ENCODE measurements at regions not wholly inside any gene's neighbourhood (a gene's known extent, or its start where the extent isn't known, plus 50 kb on each side); places are given as distances from the start of the nearest gene placed in this dataset.

DNA sequence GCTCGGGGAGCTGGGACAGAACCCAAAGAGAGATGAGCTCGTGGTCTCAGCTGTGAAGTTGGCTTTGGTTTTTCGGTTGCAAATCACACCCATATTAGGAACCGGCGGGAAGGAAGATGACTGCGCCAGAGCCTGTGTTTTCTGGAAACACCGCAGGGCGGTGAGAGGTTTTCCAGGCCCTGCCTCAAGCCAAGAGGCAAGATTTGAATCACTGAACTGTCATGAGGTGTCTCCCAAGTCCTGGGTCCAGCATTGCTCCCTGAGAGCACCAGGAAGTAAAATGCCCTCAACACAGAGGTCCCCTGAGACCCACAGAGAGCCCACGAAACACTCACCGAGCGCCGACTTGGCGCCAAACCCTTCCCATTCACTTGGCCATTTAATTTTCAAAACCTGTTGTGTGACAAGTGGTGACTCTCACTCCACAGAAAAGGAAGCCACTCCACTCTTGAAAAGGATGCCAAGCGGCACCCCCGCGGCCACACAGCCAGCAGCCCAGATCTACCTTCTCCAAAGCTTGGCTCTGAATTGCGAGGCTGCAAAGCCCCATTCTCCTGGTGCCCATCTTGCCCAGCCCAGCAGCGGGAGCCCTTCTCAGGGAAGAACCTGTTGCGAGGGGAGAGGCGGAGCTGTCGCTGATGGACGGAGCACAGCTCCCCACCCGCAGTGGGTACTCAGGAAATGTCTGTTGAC, 99.0 kb upstream of the RUNX3 start:
- H4K8ac ChIP-seq (replicated peaks; ENCODE audit: insufficient read length, low read depth, low read length): no peak overlapping the region
- Mint-ChIP-seq H3K4me1 (peaks cover 17 to 18% of the 10 kb centered on the region in 2 experiments), H3K27ac (peak overlapping the region in 1 of 3 experiments; percentile 78; a peak in 2 of 7 replicates), H3K36me3 (ENCODE audit: insufficient read depth in 1 of 3, low read depth in 3 of 3) (no peaks in the 10 kb centered on the region), H3K9me3 (peaks cover 0 to 3% of the 10 kb centered on the region in 2 experiments; a peak in 1 of 5 replicates), H3K27me3 (ENCODE audit: low read depth) (peaks cover 5% of the 10 kb centered on the region), H3K4me3 (peak overlapping the region in 1 of 2 experiments; percentile 31; a peak in 1 of 5 replicates)
- H3K14ac ChIP-seq (ENCODE audit: insufficient read depth, low read length): no peak overlapping the region
- H2BK15ac ChIP-seq (ENCODE audit: low read depth, low read length): no peak overlapping the region
- H3K56ac ChIP-seq (ENCODE audit: insufficient read length, low read depth, low read length): no peak overlapping the region
- no peak overlapping the region for H2BK20ac ChIP-seq (ENCODE audit: low read depth, low read length, poor library complexity, severe bottlenecking)
- no peak overlapping the region for H2BK120ac ChIP-seq (ENCODE audit: low read depth, low read length, poor library complexity, severe bottlenecking)
- H2BK12ac ChIP-seq (ENCODE audit: insufficient read length, low read depth, low read length): no peak overlapping the region
- no peak overlapping the region for H3K9ac ChIP-seq (ENCODE audit: extremely low read depth, insufficient read length, low read length)
- H2AFZ ChIP-seq (ENCODE audit: low read length): no peak overlapping the region
- no CpG with 5 or more reads among the region's 23 CpGs for WGBS (ENCODE audit: extremely low coverage, insufficient read length, low lambda C conversion rate)
- no peak overlapping the region for H4K91ac ChIP-seq (ENCODE audit: insufficient read length, low read depth, low read length)
- TF ChIP-seq, protein P1, sequence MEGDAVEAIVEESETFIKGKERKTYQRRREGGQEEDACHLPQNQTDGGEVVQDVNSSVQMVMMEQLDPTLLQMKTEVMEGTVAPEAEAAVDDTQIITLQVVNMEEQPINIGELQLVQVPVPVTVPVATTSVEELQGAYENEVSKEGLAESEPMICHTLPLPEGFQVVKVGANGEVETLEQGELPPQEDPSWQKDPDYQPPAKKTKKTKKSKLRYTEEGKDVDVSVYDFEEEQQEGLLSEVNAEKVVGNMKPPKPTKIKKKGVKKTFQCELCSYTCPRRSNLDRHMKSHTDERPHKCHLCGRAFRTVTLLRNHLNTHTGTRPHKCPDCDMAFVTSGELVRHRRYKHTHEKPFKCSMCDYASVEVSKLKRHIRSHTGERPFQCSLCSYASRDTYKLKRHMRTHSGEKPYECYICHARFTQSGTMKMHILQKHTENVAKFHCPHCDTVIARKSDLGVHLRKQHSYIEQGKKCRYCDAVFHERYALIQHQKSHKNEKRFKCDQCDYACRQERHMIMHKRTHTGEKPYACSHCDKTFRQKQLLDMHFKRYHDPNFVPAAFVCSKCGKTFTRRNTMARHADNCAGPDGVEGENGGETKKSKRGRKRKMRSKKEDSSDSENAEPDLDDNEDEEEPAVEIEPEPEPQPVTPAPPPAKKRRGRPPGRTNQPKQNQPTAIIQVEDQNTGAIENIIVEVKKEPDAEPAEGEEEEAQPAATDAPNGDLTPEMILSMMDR (conservative IDR thresholded peaks at IDR 0.05): no peak
- H3T11ph ChIP-seq (ENCODE audit: low read length): no peak overlapping the region
- H3K27ac ChIP-seq (ENCODE audit: insufficient read length, low read depth, low read length): no peak overlapping the region
- peaks cover 3% of the 10 kb centered on the region; the same call in 1 of the 2 replicates for H3K4me1 ChIP-seq (ENCODE audit: insufficient read depth, low read length)
- no peaks in the 10 kb centered on the region for H3K79me2 ChIP-seq (ENCODE audit: insufficient read depth, low read length)
- H3K23ac ChIP-seq (ENCODE audit: insufficient read length, low read depth, low read length): no peak overlapping the region
- H3K23me2 ChIP-seq (ENCODE audit: insufficient read length, low read depth, low read length, poor library complexity, severe bottlenecking): no peaks in the 10 kb centered on the region
- no peak for DNase-seq
- H3K4me2 ChIP-seq (ENCODE audit: insufficient read depth, insufficient read length, low read length): no peak overlapping the region
- H3K4ac ChIP-seq (ENCODE audit: low read depth, low read length): no peak overlapping the region
- no peak overlapping the region for H4K5ac ChIP-seq (ENCODE audit: insufficient read length, low read depth, low read length)
- no peak overlapping the region for H3K18ac ChIP-seq (ENCODE audit: insufficient read length, low read depth, low read length)
- H3K79me1 ChIP-seq (ENCODE audit: insufficient read depth, low read depth, low read length, poor library complexity, severe bottlenecking): no peaks in the 10 kb centered on the region
- no peaks in the 10 kb centered on the region for H3K9me3 ChIP-seq (ENCODE audit: control insufficient read depth, low read depth, low read length)
- no peak overlapping the region for H2BK5ac ChIP-seq (ENCODE audit: insufficient read length, low read length)
- no peak overlapping the region for H2AK5ac ChIP-seq (ENCODE audit: insufficient read length, low read length)
- no peaks in the 10 kb centered on the region for H3K27me3 ChIP-seq (ENCODE audit: insufficient read depth, low read length)
- no peaks in the 10 kb centered on the region for H4K20me1 ChIP-seq (ENCODE audit: control insufficient read depth, insufficient read depth, insufficient read length)

Measured in H9 (cell line).